ENCODE measurements at regions not wholly inside any gene's neighbourhood (a gene's known extent, or its start where the extent isn't known, plus 50 kb on each side); places are given as distances from the start of the nearest gene placed in this dataset.

DNA sequence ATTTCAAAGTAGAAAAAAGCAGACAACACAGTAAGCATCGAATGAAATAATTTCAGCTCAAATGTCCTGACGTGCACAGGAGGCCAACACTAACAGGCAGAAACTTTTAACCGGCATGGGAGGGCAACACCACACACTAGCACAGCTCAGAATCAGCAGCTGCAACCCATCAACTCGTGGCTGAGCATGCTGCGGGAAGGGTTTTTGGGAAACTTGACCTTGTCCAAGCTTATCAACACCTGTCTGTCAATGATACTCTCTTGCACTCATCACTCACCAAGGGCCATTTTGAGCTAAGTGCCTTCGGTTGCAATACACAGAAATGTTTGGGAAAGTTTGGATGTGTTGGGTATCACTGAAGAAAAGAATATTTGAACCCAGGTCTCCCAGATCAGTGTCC, 483.7 kb downstream of the TSHZ3 start:
- TF ChIP-seq, protein P1, sequence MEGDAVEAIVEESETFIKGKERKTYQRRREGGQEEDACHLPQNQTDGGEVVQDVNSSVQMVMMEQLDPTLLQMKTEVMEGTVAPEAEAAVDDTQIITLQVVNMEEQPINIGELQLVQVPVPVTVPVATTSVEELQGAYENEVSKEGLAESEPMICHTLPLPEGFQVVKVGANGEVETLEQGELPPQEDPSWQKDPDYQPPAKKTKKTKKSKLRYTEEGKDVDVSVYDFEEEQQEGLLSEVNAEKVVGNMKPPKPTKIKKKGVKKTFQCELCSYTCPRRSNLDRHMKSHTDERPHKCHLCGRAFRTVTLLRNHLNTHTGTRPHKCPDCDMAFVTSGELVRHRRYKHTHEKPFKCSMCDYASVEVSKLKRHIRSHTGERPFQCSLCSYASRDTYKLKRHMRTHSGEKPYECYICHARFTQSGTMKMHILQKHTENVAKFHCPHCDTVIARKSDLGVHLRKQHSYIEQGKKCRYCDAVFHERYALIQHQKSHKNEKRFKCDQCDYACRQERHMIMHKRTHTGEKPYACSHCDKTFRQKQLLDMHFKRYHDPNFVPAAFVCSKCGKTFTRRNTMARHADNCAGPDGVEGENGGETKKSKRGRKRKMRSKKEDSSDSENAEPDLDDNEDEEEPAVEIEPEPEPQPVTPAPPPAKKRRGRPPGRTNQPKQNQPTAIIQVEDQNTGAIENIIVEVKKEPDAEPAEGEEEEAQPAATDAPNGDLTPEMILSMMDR (IDR thresholded peaks at IDR 0.05; ENCODE audit: low read length) = no peak
- TF ChIP-seq EZH2 (optimal IDR thresholded peaks at IDR 0.05; ENCODE audit: low read depth, low read length) (no peak), EZH2phosphoT487 (IDR thresholded peaks at IDR 0.05; ENCODE audit: low read length) (no peak)

All from MM.1S (cell line).